Left ventricle myocardium inferior (tissue), 1 donor: ENCODE measurements at regions not wholly inside any gene's neighbourhood (a gene's known extent, or its start where the extent isn't known, plus 50 kb on each side); places are given as distances from the start of the nearest gene placed in this dataset.

Experiments used
- DNase-seq: peaks from one replicate; pipeline ENCODE4 v3.0.0-alpha.2; 2020
- H3K27ac ChIP-seq: fragments of 200-600 bp; replicated peaks from 2 replicates; pipeline ENCODE4 v1.8.0; 2021
- H3K27me3 ChIP-seq: fragments of 200-600 bp; 2 replicates; pipeline ENCODE4 v1.8.0; 2021; ENCODE audit warnings: low read depth
- H3K36me3 ChIP-seq: fragments of 200-600 bp; 2 replicates; pipeline ENCODE4 v1.8.0; 2021
- H3K4me1 ChIP-seq: fragments of 200-600 bp; 2 replicates; pipeline ENCODE4 v1.8.0; 2021
- H3K4me3 ChIP-seq: fragments of 200-600 bp; 2 replicates; pipeline ENCODE4 v1.8.0; 2021; ENCODE audit warnings: mild to moderate bottlenecking, moderate library complexity
- H3K9me3 ChIP-seq: fragments of 200-600 bp; replicated peaks from 2 replicates; pipeline ENCODE4 v1.8.0; 2021
- intact Hi-C: fragments of 100-400 bp; cut with micrococcal nuclease; formaldehyde crosslinking; loops from one replicate; pipeline ENCODE4 v1.11.0; 2022
- TF ChIP-seq, protein P1 (sequence below): fragments of 200-600 bp; IDR thresholded peaks from 2 replicates; pipeline ENCODE4 v1.8.0; 2021; ENCODE audit warnings: antibody characterized with exemption, mild to moderate bottlenecking, borderline replicate concordance
- donor health status: DM: no; HTN: yes; CAD: no; lungs with severe emphysema.

DNA sequence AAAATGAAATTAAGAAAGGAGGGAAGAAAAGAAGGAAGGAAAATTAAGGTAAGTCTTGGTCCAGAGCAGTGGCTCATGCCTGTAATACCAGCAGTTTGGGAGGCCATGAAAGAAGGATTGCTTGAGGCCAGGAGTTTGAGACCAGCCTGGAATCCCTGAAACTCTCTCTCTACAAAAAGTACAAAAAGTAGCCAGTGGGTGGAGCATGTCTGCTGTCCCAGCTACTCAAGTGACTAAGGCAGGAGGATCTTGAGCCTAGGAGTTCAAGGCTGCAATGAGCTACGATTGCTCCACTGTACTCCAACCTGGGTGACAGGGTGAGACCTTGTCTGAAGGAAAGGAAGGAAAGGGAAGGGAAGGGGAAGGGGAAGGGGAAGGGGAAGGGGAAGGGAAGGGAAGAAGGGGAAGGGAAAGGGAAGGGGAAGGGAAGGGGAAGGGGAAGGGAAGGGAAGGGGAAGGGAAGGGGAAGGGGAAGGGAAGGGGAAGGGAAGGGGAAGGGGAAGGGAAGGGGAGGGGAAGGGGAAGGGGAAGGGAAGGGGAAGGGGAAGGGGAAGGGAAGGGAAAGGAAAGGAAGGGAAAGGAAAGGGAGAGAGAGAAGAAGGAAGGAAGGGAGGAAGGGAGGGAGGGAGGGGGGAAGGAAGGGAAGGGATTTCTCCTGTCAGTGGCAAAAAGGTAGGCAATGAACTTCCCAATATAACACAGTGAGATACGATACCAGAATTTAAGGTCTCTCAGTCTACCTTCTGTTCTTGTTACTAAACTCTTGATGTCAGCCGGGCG lies 412.8 kb downstream of the CMPK2 start:
- Histone ChIP-seq H3K9me3 (peaks cover 17% of the 10 kb centered on the region), H3K4me3 (no peak overlapping the region), H3K4me1 (no peaks in the 10 kb centered on the region), H3K27me3 (no peaks in the 10 kb centered on the region), H3K36me3 (no peaks in the 10 kb centered on the region), H3K27ac (no peak overlapping the region)
- no peak for DNase-seq
- intact Hi-C loops, result no loop called here
- TF ChIP-seq, protein P1, sequence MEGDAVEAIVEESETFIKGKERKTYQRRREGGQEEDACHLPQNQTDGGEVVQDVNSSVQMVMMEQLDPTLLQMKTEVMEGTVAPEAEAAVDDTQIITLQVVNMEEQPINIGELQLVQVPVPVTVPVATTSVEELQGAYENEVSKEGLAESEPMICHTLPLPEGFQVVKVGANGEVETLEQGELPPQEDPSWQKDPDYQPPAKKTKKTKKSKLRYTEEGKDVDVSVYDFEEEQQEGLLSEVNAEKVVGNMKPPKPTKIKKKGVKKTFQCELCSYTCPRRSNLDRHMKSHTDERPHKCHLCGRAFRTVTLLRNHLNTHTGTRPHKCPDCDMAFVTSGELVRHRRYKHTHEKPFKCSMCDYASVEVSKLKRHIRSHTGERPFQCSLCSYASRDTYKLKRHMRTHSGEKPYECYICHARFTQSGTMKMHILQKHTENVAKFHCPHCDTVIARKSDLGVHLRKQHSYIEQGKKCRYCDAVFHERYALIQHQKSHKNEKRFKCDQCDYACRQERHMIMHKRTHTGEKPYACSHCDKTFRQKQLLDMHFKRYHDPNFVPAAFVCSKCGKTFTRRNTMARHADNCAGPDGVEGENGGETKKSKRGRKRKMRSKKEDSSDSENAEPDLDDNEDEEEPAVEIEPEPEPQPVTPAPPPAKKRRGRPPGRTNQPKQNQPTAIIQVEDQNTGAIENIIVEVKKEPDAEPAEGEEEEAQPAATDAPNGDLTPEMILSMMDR, result no peak

DNA sequence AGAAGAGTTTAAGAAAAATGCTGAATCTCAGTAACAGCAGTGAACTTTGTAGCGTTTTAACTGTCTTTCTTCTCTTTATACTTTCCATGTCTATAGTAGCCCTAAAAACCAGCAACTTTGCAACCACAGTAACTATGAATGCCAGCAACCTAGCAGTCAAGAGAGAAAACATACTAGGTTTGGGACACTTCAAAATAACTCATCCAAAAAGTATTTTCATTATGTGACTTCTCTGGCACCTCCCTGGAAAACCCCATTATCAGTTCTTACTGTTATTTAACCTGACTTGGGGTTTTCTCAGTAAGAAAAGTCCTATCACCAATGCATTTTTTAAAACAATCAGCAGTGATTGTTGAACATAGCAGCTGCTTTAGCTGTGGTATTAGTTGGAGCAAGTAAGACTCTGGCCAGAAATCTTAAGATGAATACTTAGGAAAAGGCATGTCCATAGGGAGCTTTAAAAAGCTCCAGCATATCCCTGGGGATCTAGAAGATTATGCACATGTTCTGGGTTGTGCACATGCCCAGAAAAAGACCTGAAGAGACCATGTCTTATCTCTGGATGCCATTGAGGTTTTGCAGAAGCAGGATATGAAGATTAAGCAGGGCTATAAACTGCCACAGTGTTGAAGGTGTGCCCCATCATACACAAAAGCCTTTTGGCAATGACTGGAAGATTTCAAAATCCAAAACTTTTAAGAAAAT lies 411.3 kb downstream of the CMPK2 start:
- no peak for DNase-seq
- Histone ChIP-seq H3K27ac (no peak overlapping the region), H3K9me3 (peaks cover 17% of the 10 kb centered on the region), H3K4me3 (no peak overlapping the region), H3K27me3 (no peaks in the 10 kb centered on the region), H3K36me3 (no peaks in the 10 kb centered on the region), H3K4me1 (no peaks in the 10 kb centered on the region)
- TF ChIP-seq, protein P1, result no peak
- intact Hi-C loops, result no loop called here

DNA sequence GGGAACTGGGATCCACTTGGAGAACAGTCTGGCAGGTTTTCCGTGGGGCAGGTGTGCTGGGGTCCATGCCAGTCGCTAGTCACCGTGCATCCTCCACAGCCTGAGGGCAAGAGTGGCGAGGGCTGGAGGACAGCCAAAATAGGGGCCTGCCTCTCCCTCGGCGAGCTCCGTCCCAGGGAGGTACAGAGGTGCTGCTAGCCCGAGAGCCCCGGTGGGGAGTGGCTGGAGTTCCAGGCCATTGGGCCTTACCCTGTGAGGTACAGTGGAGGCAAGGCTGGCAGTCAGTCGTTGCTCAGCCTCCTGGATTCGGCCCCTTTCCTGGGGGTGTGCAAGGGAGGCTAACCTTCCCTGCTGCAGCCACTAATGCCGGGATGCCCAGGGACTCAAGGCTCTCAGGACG lies 406.6 kb downstream of the CMPK2 start:
- Histone ChIP-seq H3K27me3 (no peaks in the 10 kb centered on the region), H3K36me3 (no peaks in the 10 kb centered on the region), H3K9me3 (peaks cover 17% of the 10 kb centered on the region), H3K27ac (no peak overlapping the region), H3K4me1 (no peaks in the 10 kb centered on the region), H3K4me3 (no peak overlapping the region)
- no peak for DNase-seq
- intact Hi-C loops, result no loop called here
- TF ChIP-seq, protein P1, result no peak

DNA sequence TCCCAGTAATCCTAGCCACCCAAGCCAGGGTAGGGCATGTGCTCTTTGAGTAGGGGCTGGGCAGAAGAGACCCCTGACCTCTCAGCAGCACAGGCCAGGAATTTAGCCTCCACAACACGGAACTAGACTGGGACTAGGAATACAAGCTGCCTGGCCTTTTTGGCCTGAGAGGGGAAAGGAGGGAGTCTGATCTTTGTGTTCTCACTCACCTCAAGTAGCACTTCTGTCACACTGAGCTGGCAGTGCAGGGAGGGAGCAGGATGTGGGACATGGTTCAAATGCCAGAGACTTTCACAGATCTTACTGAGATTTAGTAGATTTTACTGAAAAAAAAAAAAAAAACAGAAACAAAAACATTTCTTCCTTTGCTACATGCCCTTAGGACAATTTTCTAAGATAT lies 395.2 kb downstream of the CMPK2 start:
- Histone ChIP-seq H3K36me3 (no peaks in the 10 kb centered on the region), H3K4me1 (no peaks in the 10 kb centered on the region), H3K27ac (no peak overlapping the region), H3K9me3 (peaks cover 13% of the 10 kb centered on the region), H3K4me3 (no peak overlapping the region), H3K27me3 (peaks cover 46% of the 10 kb centered on the region)
- no peak for DNase-seq
- intact Hi-C loops, result no loop called here
- TF ChIP-seq, protein P1, result no peak

DNA sequence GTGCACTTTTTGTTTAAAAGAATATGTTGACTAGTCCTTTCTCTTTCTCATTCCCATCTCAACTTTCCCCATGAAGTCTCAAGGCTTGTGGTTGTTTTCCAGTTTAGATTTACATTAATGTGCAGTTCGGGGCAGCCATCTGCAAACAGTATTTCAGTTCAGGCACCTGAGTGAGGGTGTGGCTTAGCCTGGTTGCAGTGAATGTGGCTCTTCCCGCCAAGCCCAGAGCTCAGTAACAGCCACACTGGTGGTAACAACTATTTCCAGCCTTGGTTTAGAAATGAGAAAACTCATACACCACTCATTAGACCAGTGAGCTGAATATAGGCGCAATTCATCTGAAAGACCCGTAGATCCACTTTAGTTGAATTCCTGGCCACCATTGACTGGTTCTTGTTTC lies 394.3 kb downstream of the CMPK2 start:
- Histone ChIP-seq H3K27me3 (peaks cover 51% of the 10 kb centered on the region), H3K9me3 (peaks cover 12% of the 10 kb centered on the region)
- intact Hi-C loops, result no loop called here

More for the DNA sequence above, 394.3 kb downstream of the CMPK2 start:
- Histone ChIP-seq H3K27ac (no peak overlapping the region), H3K4me3 (no peak overlapping the region), H3K36me3 (no peaks in the 10 kb centered on the region), H3K4me1 (no peaks in the 10 kb centered on the region)
- TF ChIP-seq, protein P1, result no peak
- no peak for DNase-seq
